ENCODE measurements at regions not wholly inside any gene's neighbourhood (a gene's known extent, or its start where the extent isn't known, plus 50 kb on each side); places are given as distances from the start of the nearest gene placed in this dataset.

DNA sequence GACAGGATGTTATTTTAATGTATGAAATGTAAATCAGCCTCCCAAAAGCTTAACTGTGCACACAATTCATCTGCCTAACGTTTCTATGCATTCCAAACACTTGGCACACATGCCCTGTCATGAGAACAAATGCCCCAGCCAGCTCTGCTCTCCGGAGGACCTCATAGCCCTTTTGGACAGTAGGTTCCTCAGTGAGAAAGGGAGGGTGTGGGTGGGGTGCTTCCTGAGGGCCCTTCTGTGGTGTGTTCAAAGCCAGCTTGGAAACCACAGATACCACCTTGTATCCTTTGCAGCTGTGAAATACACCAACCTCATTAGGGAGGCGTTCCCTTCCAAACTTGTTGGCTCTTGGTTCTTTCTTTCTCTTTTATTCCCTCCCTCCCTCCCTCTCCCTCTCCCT, 102.2 kb upstream of the ASB18 start:
- TF ChIP-seq MTA3 (IDR thresholded peaks at IDR 0.05; ENCODE audit: borderline replicate concordance, low read length) (no peak), SIN3A (IDR thresholded peaks at IDR 0.05; ENCODE audit: low read depth, low read length) (no peak)
